CD14-positive monocyte (primary cell): ENCODE measurements at regions not wholly inside any gene's neighbourhood (a gene's known extent, or its start where the extent isn't known, plus 50 kb on each side); places are given as distances from the start of the nearest gene placed in this dataset.

ENCODE experiments used
- DNase-seq, 3 donors: peaks; one replicate each; pipeline ENCODE4 v3.0.0-alpha.2; 2011 to 2022
- H2AFZ ChIP-seq: 2 replicates; pipeline ENCODE4 v1.6.0; 2012; ENCODE audit warnings: mild to moderate bottlenecking, low read depth, low read length, inconsistent platforms; ENCODE audit not compliant: insufficient read depth, poor library complexity, severe bottlenecking
- H3K27ac ChIP-seq, 2 donors: 1 replicate in 1 of 2; 2 replicates in 1 of 2; pipeline ENCODE4 v1.5.1; 2012 to 2013; ENCODE audit warnings: low read length in 2 of 2, control low read depth in 1 of 2, inconsistent platforms in 1 of 2, low read depth in 1 of 2, mild to moderate bottlenecking in 1 of 2
- H3K27me3 ChIP-seq, 2 donors: one replicate each; pipeline versions ENCODE4 v1.6.0 to v1.6.1; 2011 to 2013; ENCODE audit warnings: low read length in 2 of 2; ENCODE audit not compliant: control insufficient read depth in 2 of 2, insufficient read depth in 2 of 2
- H3K36me3 ChIP-seq, 2 donors: replicated peaks in 1 of 2; 1 replicate in 1 of 2; 2 replicates in 1 of 2; pipeline versions ENCODE4 v1.5.1 to v1.6.1; 2012 to 2013; ENCODE audit warnings: low read length in 2 of 2, control low read depth in 1 of 2, inconsistent platforms in 1 of 2, mild to moderate bottlenecking in 1 of 2; ENCODE audit not compliant: insufficient read depth in 2 of 2, control insufficient read depth in 1 of 2
- H3K4me1 ChIP-seq, 2 donors: 1 replicate in 1 of 2; 2 replicates in 1 of 2; pipeline versions ENCODE4 v1.5.1 to v1.6.1; 2012 to 2013; ENCODE audit warnings: low read length in 2 of 2, control low read depth in 1 of 2, inconsistent platforms in 1 of 2, mild to moderate bottlenecking in 1 of 2, moderate library complexity in 1 of 2; ENCODE audit not compliant: insufficient read depth in 2 of 2, control insufficient read depth in 1 of 2
- H3K4me2 ChIP-seq: replicated peaks from 2 replicates; pipeline ENCODE3; 2012; ENCODE audit warnings: low read length, moderate library complexity, mild to moderate bottlenecking; ENCODE audit not compliant: poor library complexity, severe bottlenecking; ENCODE audit errors: extremely low read depth
- H3K4me3 ChIP-seq, 3 experiments: fragments of 200-600 bp in 1 of 3; sonication (generic) in 1 of 3; replicated peaks in 1 of 3; 1 replicate in 2 of 3; 2 replicates in 1 of 3; pipeline ENCODE4 v1.5.1; 2011 to 2013; ENCODE audit warnings: low read length in 3 of 3, mild to moderate bottlenecking in 3 of 3, control low read depth in 2 of 3, low read depth in 2 of 3, inconsistent platforms in 1 of 3, moderate library complexity in 1 of 3
- H3K79me2 ChIP-seq: 2 replicates; pipeline ENCODE4 v1.6.0; 2012; ENCODE audit warnings: mild to moderate bottlenecking, control low read depth, inconsistent platforms, low read length, moderate library complexity; ENCODE audit not compliant: insufficient read depth
- H3K9ac ChIP-seq: 2 replicates; pipeline ENCODE4 v1.6.0; 2017; ENCODE audit warnings: low read length, mild to moderate bottlenecking; ENCODE audit not compliant: insufficient read depth, poor library complexity, severe bottlenecking
- H3K9me3 ChIP-seq, 2 donors: replicated peaks in 1 of 2; 1 replicate in 1 of 2; 2 replicates in 1 of 2; pipeline versions ENCODE4 v1.5.1 to v1.6.1; 2012 to 2013; ENCODE audit warnings: low read length in 2 of 2, control low read depth in 1 of 2; ENCODE audit not compliant: control insufficient read depth in 1 of 2, insufficient read depth in 1 of 2
- H4K20me1 ChIP-seq: 2 replicates; pipeline ENCODE4 v1.6.0; 2012; ENCODE audit warnings: mild to moderate bottlenecking, low read length, control low read depth, moderate library complexity; ENCODE audit not compliant: insufficient read depth
- H3K27ac Mint-ChIP-seq, 7 donors: one replicate each; pipeline ENCODE4 v1.8.0; 2020; ENCODE audit warnings: mild to moderate bottlenecking in 7 of 7, mixed read lengths in 7 of 7, moderate library complexity in 6 of 7, inconsistent platforms in 2 of 7
- H3K27me3 Mint-ChIP-seq, 3 donors: one replicate each; pipeline ENCODE4 v1.8.0; 2021 to 2022; ENCODE audit warnings: low read depth in 3 of 3, mild to moderate bottlenecking in 3 of 3, mixed read lengths in 3 of 3, moderate library complexity in 3 of 3, inconsistent platforms in 1 of 3
- H3K36me3 Mint-ChIP-seq, 2 donors: one replicate each; pipeline ENCODE4 v1.8.0; 2020; ENCODE audit warnings: mixed read lengths in 2 of 2, inconsistent platforms in 1 of 2, mild to moderate bottlenecking in 1 of 2
- H3K4me1 Mint-ChIP-seq: one replicate; pipeline ENCODE4 v1.8.0; 2020; ENCODE audit warnings: mild to moderate bottlenecking, mixed read lengths
- H3K4me3 Mint-ChIP-seq, 2 donors: one replicate each; pipeline ENCODE4 v1.8.0; 2020; ENCODE audit warnings: mild to moderate bottlenecking in 2 of 2, mixed read lengths in 2 of 2, moderate library complexity in 1 of 2
- H3K9me3 Mint-ChIP-seq, 7 donors: one replicate each; pipeline ENCODE4 v1.8.0; 2020 to 2022; ENCODE audit warnings: mixed read lengths in 7 of 7, mild to moderate bottlenecking in 6 of 7, moderate library complexity in 6 of 7, inconsistent platforms in 2 of 7
- WGBS: methylation state at CpG from one replicate; pipeline ENCODE4 v1.1.5; 2013; ENCODE audit warnings: missing lambda C conversion rate; ENCODE audit not compliant: insufficient coverage; 5-methylcytosine and 5-hydroxymethylcytosine counted together
- intact Hi-C, 2 donors: fragments of 100-400 bp; cut with micrococcal nuclease; formaldehyde crosslinking; loops; one replicate each; pipeline versions ENCODE4 v1.15.0 to v1.15.1; 2023
- TF ChIP-seq, protein P1 (sequence below): fragments of 200-600 bp; IDR thresholded peaks from one replicate; pipeline ENCODE4 v1.8.0; 2022; ENCODE audit warnings: antibody characterized with exemption, mild to moderate bottlenecking

- H3K4me1 Mint-ChIP-seq = peaks cover 9% of the 10 kb centered on the region
- no peaks in the 10 kb centered on the region for H3K4me1 ChIP-seq
- H3K79me2 ChIP-seq = no peaks in the 10 kb centered on the region
- no peak overlapping the region for H3K27ac Mint-ChIP-seq
- TF ChIP-seq, protein P1, sequence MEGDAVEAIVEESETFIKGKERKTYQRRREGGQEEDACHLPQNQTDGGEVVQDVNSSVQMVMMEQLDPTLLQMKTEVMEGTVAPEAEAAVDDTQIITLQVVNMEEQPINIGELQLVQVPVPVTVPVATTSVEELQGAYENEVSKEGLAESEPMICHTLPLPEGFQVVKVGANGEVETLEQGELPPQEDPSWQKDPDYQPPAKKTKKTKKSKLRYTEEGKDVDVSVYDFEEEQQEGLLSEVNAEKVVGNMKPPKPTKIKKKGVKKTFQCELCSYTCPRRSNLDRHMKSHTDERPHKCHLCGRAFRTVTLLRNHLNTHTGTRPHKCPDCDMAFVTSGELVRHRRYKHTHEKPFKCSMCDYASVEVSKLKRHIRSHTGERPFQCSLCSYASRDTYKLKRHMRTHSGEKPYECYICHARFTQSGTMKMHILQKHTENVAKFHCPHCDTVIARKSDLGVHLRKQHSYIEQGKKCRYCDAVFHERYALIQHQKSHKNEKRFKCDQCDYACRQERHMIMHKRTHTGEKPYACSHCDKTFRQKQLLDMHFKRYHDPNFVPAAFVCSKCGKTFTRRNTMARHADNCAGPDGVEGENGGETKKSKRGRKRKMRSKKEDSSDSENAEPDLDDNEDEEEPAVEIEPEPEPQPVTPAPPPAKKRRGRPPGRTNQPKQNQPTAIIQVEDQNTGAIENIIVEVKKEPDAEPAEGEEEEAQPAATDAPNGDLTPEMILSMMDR = no peak
- no peak overlapping the region for H3K4me2 ChIP-seq
- no peak overlapping the region for H3K9ac ChIP-seq
- peak in 1 of 3 donors; percentile 22 for DNase-seq
- H3K4me3 ChIP-seq = no peak overlapping the region
- H3K27me3 Mint-ChIP-seq = peaks cover 0 to 16% (median 2%) of the 10 kb centered on the region in 3 donors
- H3K27me3 ChIP-seq = no peaks in the 10 kb centered on the region
- H4K20me1 ChIP-seq = no peaks in the 10 kb centered on the region
- no peaks in the 10 kb centered on the region for H3K9me3 ChIP-seq
- no peak overlapping the region for H3K27ac ChIP-seq
- 100% methylated on average over 6 of the region's 9 CpGs for WGBS
- H3K36me3 Mint-ChIP-seq = no peaks in the 10 kb centered on the region
- peak overlapping the region in 1 of 2 donors; percentile 9 for H3K4me3 Mint-ChIP-seq
- no peaks in the 10 kb centered on the region for H3K36me3 ChIP-seq
- intact Hi-C loops = no loop called here
- H3K9me3 Mint-ChIP-seq = peaks cover 0 to 3% (median 0%) of the 10 kb centered on the region in 7 donors
- H2AFZ ChIP-seq = no peak overlapping the region
Observed at GRCh38 chr9:91047993-91048607, 246.5 kb downstream of the SYK start.

DNA sequence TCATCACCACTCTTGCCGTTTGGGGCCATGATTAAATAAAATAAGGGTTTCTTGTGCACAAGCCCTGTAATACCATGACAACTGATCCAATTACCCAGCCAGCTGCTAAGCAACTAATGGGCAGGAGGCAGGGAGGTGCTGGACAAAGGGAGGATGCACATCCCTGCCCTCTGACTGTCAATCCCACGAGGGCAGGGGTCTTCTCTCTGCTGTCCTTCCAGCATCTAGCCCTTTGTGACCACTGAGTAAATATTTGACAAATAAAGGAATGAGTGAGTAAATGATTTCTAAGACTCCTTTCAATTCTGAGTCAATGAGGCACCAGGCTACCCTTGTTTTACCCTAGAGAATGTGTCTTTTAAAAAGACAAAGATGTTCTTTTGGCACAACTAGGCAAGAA lies 247.1 kb downstream of the SYK start:
- H3K9me3 Mint-ChIP-seq = peaks cover 0 to 3% (median 0%) of the 10 kb centered on the region in 7 donors
- WGBS = no CpG with 5 or more reads among the region's 2 CpGs
- intact Hi-C loops = no loop called here
- no peaks in the 10 kb centered on the region for H3K36me3 ChIP-seq
- peaks cover 10% of the 10 kb centered on the region for H3K4me1 Mint-ChIP-seq
- peaks cover 0 to 15% (median 2%) of the 10 kb centered on the region in 3 donors for H3K27me3 Mint-ChIP-seq
- H3K4me2 ChIP-seq = no peak overlapping the region
- no peak overlapping the region for H3K9ac ChIP-seq
- no peaks in the 10 kb centered on the region for H3K4me1 ChIP-seq
- H3K4me3 Mint-ChIP-seq = no peak overlapping the region
- H3K27ac Mint-ChIP-seq = no peak overlapping the region
- DNase-seq = no peak
- H3K27ac ChIP-seq = no peak overlapping the region
- H3K79me2 ChIP-seq = no peaks in the 10 kb centered on the region
- no peak overlapping the region for H3K4me3 ChIP-seq
- TF ChIP-seq, protein P1 = no peak
- H3K36me3 Mint-ChIP-seq = no peaks in the 10 kb centered on the region
- no peaks in the 10 kb centered on the region for H3K9me3 ChIP-seq
- H3K27me3 ChIP-seq = no peaks in the 10 kb centered on the region
- H2AFZ ChIP-seq = no peak overlapping the region
- no peaks in the 10 kb centered on the region for H4K20me1 ChIP-seq
